Natural killer cell (primary cell): ENCODE measurements at regions not wholly inside any gene's neighbourhood (a gene's known extent, or its start where the extent isn't known, plus 50 kb on each side); places are given as distances from the start of the nearest gene placed in this dataset.

Source experiments
- ATAC-seq, 3 donors: fragments of 150-1000 bp in 2 of 3; fragments of 200-7000 bp in 1 of 3; cut with Tn5 transposase; 1 replicate in 1 of 3; 2 replicates in 2 of 3; pipeline ENCODE4 v1.10.0; 2021; ENCODE audit warnings: mild to moderate bottlenecking in 2 of 3, moderate library complexity in 2 of 3
- DNase-seq, 2 donors: peaks; one replicate each; pipeline versions ENCODE4 v3.0.0 to v3.0.0-alpha.2; 2013 to 2021; ENCODE audit warnings: mixed read lengths in 1 of 2
- H3K27ac ChIP-seq: one replicate; pipeline ENCODE4 v1.5.1; 2013; ENCODE audit warnings: mild to moderate bottlenecking, low read length
- H3K27me3 ChIP-seq: one replicate; pipeline ENCODE4 v1.6.1; 2013; ENCODE audit warnings: low read length; ENCODE audit not compliant: control insufficient read depth, insufficient read depth
- H3K36me3 ChIP-seq: one replicate; pipeline ENCODE4 v1.6.1; 2013; ENCODE audit warnings: low read length; ENCODE audit not compliant: control insufficient read depth, insufficient read depth
- H3K4me1 ChIP-seq: one replicate; pipeline ENCODE4 v1.6.1; 2013; ENCODE audit warnings: low read length; ENCODE audit not compliant: control insufficient read depth, insufficient read depth
- H3K4me3 ChIP-seq: one replicate; pipeline ENCODE4 v1.5.1; 2013; ENCODE audit warnings: low read length
- H3K9me3 ChIP-seq: one replicate; pipeline ENCODE4 v1.6.1; 2013; ENCODE audit warnings: low read length; ENCODE audit not compliant: control insufficient read depth, insufficient read depth
- H3K27ac Mint-ChIP-seq, 2 donors: one replicate each; pipeline ENCODE4 v1.8.0; 2022; ENCODE audit warnings: mild to moderate bottlenecking in 2 of 2, mixed read lengths in 2 of 2, moderate library complexity in 1 of 2
- H3K27me3 Mint-ChIP-seq, 2 donors: one replicate each; pipeline ENCODE4 v1.8.0; 2022; ENCODE audit warnings: low read depth in 2 of 2, mixed read lengths in 2 of 2
- H3K36me3 Mint-ChIP-seq: one replicate; pipeline ENCODE4 v1.8.0; 2022; ENCODE audit warnings: mixed read lengths
- H3K4me1 Mint-ChIP-seq, 2 donors: one replicate each; pipeline ENCODE4 v1.8.0; 2022; ENCODE audit warnings: mixed read lengths in 2 of 2
- H3K4me3 Mint-ChIP-seq: one replicate; pipeline ENCODE4 v1.8.0; 2022; ENCODE audit warnings: mild to moderate bottlenecking, moderate library complexity, mixed read lengths
- H3K9me3 Mint-ChIP-seq, 2 donors: one replicate each; pipeline ENCODE4 v1.8.0; 2022; ENCODE audit warnings: mixed read lengths in 2 of 2
- CTCF ChIP-seq: fragments of 200-600 bp; IDR thresholded peaks from one replicate; pipeline ENCODE4 v1.8.0; 2022; ENCODE audit warnings: antibody characterized with exemption
- WGBS: methylation state at CpG from one replicate; pipeline ENCODE4 v1.1.7; 2013; ENCODE audit warnings: missing lambda C conversion rate; ENCODE audit not compliant: insufficient coverage; 5-methylcytosine and 5-hydroxymethylcytosine counted together
- intact Hi-C: fragments of 100-400 bp; cut with micrococcal nuclease; formaldehyde crosslinking; loops from one replicate; pipeline ENCODE4 v1.14.2; 2022

GRCh38 chr4:141411936-141412335, 191.2 kb downstream of the ZNF330 start:
- Mint-ChIP-seq H3K27ac (no peak overlapping the region), H3K9me3 (peaks cover 0 to 2% of the 10 kb centered on the region in 2 donors), H3K4me3 (no peak overlapping the region), H3K4me1 (no peaks in the 10 kb centered on the region), H3K36me3 (no peaks in the 10 kb centered on the region), H3K27me3 (no peaks in the 10 kb centered on the region)
- Histone ChIP-seq H3K9me3 (no peaks in the 10 kb centered on the region), H3K27ac (no peak overlapping the region), H3K27me3 (no peaks in the 10 kb centered on the region), H3K4me1 (no peaks in the 10 kb centered on the region), H3K4me3 (no peak overlapping the region), H3K36me3 (no peaks in the 10 kb centered on the region)
- ATAC-seq (no peak), DNase-seq (no peak)
- WGBS: 100% methylated on average over 1 of the region's 1 CpG
- no peak for TF ChIP-seq CTCF
- intact Hi-C loops: no loop called here

GRCh38 chr4:141413366-141413765, 192.7 kb downstream of the ZNF330 start:
- 74% methylated on average over 2 of the region's 2 CpGs for WGBS
- no peak for DNase-seq
- Histone ChIP-seq H3K27me3 (no peaks in the 10 kb centered on the region), H3K27ac (no peak overlapping the region), H3K4me3 (no peak overlapping the region), H3K36me3 (no peaks in the 10 kb centered on the region), H3K4me1 (no peaks in the 10 kb centered on the region), H3K9me3 (no peaks in the 10 kb centered on the region)
- no peaks in the 10 kb centered on the region for H3K27me3 Mint-ChIP-seq
- no peak for ATAC-seq
- intact Hi-C loops: no loop called here
- peaks cover 0 to 2% of the 10 kb centered on the region in 2 donors for H3K9me3 Mint-ChIP-seq
- TF ChIP-seq CTCF: no peak
- H3K4me1 Mint-ChIP-seq: no peaks in the 10 kb centered on the region
- no peak overlapping the region for H3K4me3 Mint-ChIP-seq
- H3K27ac Mint-ChIP-seq: no peak overlapping the region
- no peaks in the 10 kb centered on the region for H3K36me3 Mint-ChIP-seq

- ATAC-seq (no peak), DNase-seq (no peak)
- H3K9me3 ChIP-seq: no peaks in the 10 kb centered on the region
- H3K36me3 Mint-ChIP-seq: no peaks in the 10 kb centered on the region
- no peak overlapping the region for H3K4me3 ChIP-seq
- H3K9me3 Mint-ChIP-seq: no peaks in the 10 kb centered on the region
- H3K27ac ChIP-seq: no peak overlapping the region
- 81% methylated on average over 2 of the region's 2 CpGs for WGBS
- no peaks in the 10 kb centered on the region for H3K27me3 ChIP-seq
- H3K36me3 ChIP-seq: no peaks in the 10 kb centered on the region
- H3K27ac Mint-ChIP-seq: no peak overlapping the region
- H3K27me3 Mint-ChIP-seq: no peaks in the 10 kb centered on the region
- H3K4me3 Mint-ChIP-seq: no peak overlapping the region
- no peak for TF ChIP-seq CTCF
- H3K4me1 Mint-ChIP-seq: no peaks in the 10 kb centered on the region
- intact Hi-C loops: no loop called here
- H3K4me1 ChIP-seq: no peaks in the 10 kb centered on the region
Observed at GRCh38 chr4:141415651-141416050, 195.0 kb downstream of the ZNF330 start.

- H3K4me3 ChIP-seq: no peak overlapping the region
- no peak overlapping the region for H3K27ac ChIP-seq
- H3K9me3 ChIP-seq: no peaks in the 10 kb centered on the region
- intact Hi-C loops: no loop called here
- Mint-ChIP-seq H3K27ac (no peak overlapping the region), H3K4me1 (no peaks in the 10 kb centered on the region), H3K9me3 (peaks cover 4% of the 10 kb centered on the region in 2 donors), H3K36me3 (no peaks in the 10 kb centered on the region), H3K27me3 (no peaks in the 10 kb centered on the region), H3K4me3 (no peak overlapping the region)
- no peaks in the 10 kb centered on the region for H3K36me3 ChIP-seq
- TF ChIP-seq CTCF: no peak
- ATAC-seq (no peak), DNase-seq (no peak)
- 92% methylated on average over 2 of the region's 2 CpGs for WGBS
- no peaks in the 10 kb centered on the region for H3K27me3 ChIP-seq
- no peaks in the 10 kb centered on the region for H3K4me1 ChIP-seq
Observed at GRCh38 chr4:141416219-141416618, 195.5 kb downstream of the ZNF330 start.
